ENCODE measurements at regions not wholly inside any gene's neighbourhood (a gene's known extent, or its start where the extent isn't known, plus 50 kb on each side); places are given as distances from the start of the nearest gene placed in this dataset.

DNA sequence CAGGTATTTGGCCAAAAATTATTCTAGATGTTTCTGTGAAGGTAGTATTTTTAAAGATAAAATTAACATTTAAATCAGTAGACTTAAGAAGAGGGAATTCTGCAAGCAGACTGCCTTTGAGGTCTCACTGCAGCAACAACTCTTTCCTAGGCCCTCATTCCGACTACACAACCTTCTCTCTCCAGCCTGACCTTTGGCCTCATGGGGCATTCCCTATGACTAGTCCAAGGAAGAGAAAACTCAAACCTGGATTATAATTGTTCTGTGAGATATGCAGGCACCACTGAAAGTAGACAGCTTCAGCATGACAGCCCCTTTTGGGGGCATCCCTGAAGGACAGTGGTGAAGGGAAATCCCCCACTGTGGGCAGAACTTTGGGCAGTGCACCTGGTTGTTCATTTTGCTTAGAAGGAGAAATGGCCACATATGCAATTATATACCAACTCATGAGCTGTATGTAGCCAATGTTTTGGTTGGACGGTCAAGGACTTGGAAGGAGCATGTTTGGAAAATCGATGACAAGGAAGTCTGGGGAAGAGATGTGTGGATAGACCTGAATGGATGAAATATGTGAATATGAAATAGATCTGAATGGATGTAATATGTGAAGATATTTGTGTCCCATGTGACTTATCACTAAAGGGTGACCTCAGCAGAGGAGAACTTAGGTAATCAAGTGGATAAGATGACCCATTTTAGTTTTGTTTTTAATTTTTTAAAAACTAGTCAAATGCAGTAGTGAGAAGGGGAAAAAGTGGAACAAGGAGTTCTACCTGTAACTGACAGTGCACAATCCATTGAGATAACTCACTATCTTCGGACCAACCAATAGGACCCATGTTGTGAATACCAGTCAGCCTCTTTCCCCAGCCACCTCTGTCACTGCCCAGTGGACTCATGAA lies 233.3 kb upstream of the FOXN3 start:
- Histone ChIP-seq H3K27ac (ENCODE audit: low read depth, low read length) (no peak overlapping the region), H3K27me3 (ENCODE audit: control insufficient read depth in 3 of 3, insufficient read depth in 3 of 3, low read length in 3 of 3) (no peaks in the 10 kb centered on the region), H3K9ac (ENCODE audit: low read depth in 1 of 3, low read length in 3 of 3) (no peak overlapping the region), H3K4me1 (ENCODE audit: control insufficient read depth in 3 of 3, insufficient read depth in 3 of 3, low read length in 3 of 3) (no peaks in the 10 kb centered on the region), H3K9me3 (ENCODE audit: control insufficient read depth in 3 of 3, low read length in 3 of 3) (no peaks in the 10 kb centered on the region), H3K36me3 (ENCODE audit: control insufficient read depth in 3 of 3, insufficient read depth in 3 of 3, low read length in 3 of 3) (no peaks in the 10 kb centered on the region), H3K4me3 (ENCODE audit: low read length in 3 of 3) (no peak overlapping the region)

DNA sequence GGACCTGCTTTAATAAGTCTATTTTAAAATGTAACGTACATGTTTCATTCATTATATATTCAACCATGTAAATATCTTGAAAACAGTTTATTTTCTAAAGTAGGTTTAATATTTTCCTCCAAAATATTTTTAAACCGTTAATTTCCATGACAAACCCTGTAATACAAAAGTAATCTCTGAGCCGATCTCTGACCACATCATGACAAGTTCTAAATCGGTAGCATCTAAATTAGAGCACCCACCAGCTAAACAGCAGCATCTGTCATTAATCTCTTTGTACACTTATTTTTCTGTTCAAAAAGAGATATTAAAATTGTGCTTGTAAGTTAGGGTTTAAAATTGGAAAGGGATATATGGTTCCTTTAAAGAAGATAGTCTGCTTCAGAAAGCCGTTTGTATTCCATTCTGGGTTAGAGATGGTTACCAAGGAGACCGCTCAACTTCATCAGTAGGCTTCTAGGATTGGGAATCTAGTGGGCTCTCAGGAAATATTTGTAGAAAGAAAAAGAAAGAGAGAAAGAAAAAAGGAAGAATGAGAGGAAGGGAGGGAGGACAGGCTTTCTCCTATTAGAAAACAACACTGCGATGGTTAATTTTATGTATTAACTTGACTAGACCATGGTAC lies 232.5 kb upstream of the FOXN3 start:
- H3K4me1 ChIP-seq (ENCODE audit: control insufficient read depth in 3 of 3, insufficient read depth in 3 of 3, low read length in 3 of 3): no peaks in the 10 kb centered on the region
- no peak overlapping the region for H3K4me3 ChIP-seq (ENCODE audit: low read length in 3 of 3)
- H3K27me3 ChIP-seq (ENCODE audit: control insufficient read depth in 3 of 3, insufficient read depth in 3 of 3, low read length in 3 of 3): no peaks in the 10 kb centered on the region
- H3K9ac ChIP-seq (ENCODE audit: low read depth in 1 of 3, low read length in 3 of 3): no peak overlapping the region
- H3K9me3 ChIP-seq (ENCODE audit: control insufficient read depth in 3 of 3, low read length in 3 of 3): no peaks in the 10 kb centered on the region
- H3K27ac ChIP-seq (ENCODE audit: low read depth, low read length): no peak overlapping the region
- no peaks in the 10 kb centered on the region for H3K36me3 ChIP-seq (ENCODE audit: control insufficient read depth in 3 of 3, insufficient read depth in 3 of 3, low read length in 3 of 3)

DNA sequence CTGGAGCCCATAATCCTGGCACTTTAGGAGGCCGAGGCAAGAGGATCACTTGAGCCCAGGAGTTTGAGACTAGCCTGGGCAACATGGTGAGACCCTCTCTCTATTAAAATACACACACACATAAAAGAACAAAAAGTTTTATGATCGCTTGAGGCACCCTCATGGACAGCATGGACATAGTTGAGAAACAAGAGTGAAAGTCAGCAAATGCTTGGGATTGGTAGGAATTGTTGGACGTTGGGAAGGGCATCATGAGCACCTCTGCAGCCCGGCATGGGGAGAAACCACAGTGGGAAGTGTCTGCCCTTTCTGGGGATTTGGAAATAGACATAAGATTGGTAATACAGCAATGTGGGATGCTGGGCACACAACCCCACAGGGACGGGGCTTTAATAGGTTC lies 231.9 kb upstream of the FOXN3 start:
- H3K9ac ChIP-seq (ENCODE audit: low read depth in 1 of 3, low read length in 3 of 3): no peak overlapping the region
- no peak overlapping the region for H3K27ac ChIP-seq (ENCODE audit: low read depth, low read length)

DNA sequence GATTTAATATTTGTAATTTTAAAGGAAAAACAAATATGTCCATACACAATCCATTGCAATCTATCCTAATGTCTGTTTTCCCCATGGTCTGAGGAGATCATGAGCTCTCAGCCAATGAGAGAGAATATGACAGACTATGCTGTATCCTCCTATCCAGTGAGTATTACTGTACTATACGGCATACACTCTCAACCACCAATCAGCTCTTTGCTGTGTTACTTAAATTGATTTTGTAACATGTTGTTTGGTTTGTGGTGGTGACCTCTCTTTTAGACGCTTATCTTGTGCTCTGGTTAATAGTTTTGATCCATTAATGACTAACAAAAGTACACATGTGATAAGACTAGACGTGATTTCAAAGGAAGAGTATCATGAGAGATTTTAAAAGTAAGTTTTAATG lies 231.5 kb upstream of the FOXN3 start:
- no peaks in the 10 kb centered on the region for H3K4me1 ChIP-seq (ENCODE audit: control insufficient read depth in 3 of 3, insufficient read depth in 3 of 3, low read length in 3 of 3)

More for the DNA sequence above, 231.9 kb upstream of the FOXN3 start:
- Histone ChIP-seq H3K9me3 (ENCODE audit: control insufficient read depth in 3 of 3, low read length in 3 of 3) (no peaks in the 10 kb centered on the region), H3K4me3 (ENCODE audit: low read length in 3 of 3) (no peak overlapping the region), H3K36me3 (ENCODE audit: control insufficient read depth in 3 of 3, insufficient read depth in 3 of 3, low read length in 3 of 3) (no peaks in the 10 kb centered on the region), H3K4me1 (ENCODE audit: control insufficient read depth in 3 of 3, insufficient read depth in 3 of 3, low read length in 3 of 3) (no peaks in the 10 kb centered on the region), H3K27me3 (ENCODE audit: control insufficient read depth in 3 of 3, insufficient read depth in 3 of 3, low read length in 3 of 3) (no peaks in the 10 kb centered on the region)

DNA sequence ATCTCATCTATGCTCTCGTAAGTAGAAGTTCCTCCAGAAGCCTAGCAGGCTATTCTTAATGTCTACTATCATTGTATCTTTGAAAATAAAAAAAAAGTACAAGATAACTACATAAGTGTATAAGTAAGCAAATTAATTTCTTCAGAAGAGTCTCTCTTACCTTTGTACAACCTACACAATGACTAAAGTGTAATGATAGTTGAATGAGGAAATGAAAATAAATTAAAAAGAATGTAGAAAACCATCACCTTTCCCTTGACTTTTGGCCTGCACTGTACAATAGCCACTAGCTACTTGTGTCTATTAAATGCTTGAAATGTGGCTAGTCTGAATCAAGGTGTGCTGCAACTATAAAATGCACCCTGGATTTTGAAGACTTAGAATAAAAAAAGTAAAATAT lies 229.9 kb upstream of the FOXN3 start:
- H3K4me3 ChIP-seq (ENCODE audit: low read length in 3 of 3): no peak overlapping the region
- H3K27me3 ChIP-seq (ENCODE audit: control insufficient read depth in 3 of 3, insufficient read depth in 3 of 3, low read length in 3 of 3): no peaks in the 10 kb centered on the region
- no peaks in the 10 kb centered on the region for H3K9me3 ChIP-seq (ENCODE audit: control insufficient read depth in 3 of 3, low read length in 3 of 3)
- no peaks in the 10 kb centered on the region for H3K4me1 ChIP-seq (ENCODE audit: control insufficient read depth in 3 of 3, insufficient read depth in 3 of 3, low read length in 3 of 3)
- no peaks in the 10 kb centered on the region for H3K36me3 ChIP-seq (ENCODE audit: control insufficient read depth in 3 of 3, insufficient read depth in 3 of 3, low read length in 3 of 3)
- no peak overlapping the region for H3K9ac ChIP-seq (ENCODE audit: low read depth in 1 of 3, low read length in 3 of 3)
- H3K27ac ChIP-seq (ENCODE audit: low read depth, low read length): no peak overlapping the region

More for the DNA sequence above, 231.5 kb upstream of the FOXN3 start:
- Histone ChIP-seq H3K4me3 (ENCODE audit: low read length in 3 of 3) (no peak overlapping the region), H3K36me3 (ENCODE audit: control insufficient read depth in 3 of 3, insufficient read depth in 3 of 3, low read length in 3 of 3) (no peaks in the 10 kb centered on the region), H3K27ac (ENCODE audit: low read depth, low read length) (no peak overlapping the region), H3K9me3 (ENCODE audit: control insufficient read depth in 3 of 3, low read length in 3 of 3) (no peaks in the 10 kb centered on the region), H3K9ac (ENCODE audit: low read depth in 1 of 3, low read length in 3 of 3) (no peak overlapping the region), H3K27me3 (ENCODE audit: control insufficient read depth in 3 of 3, insufficient read depth in 3 of 3, low read length in 3 of 3) (no peaks in the 10 kb centered on the region)

DNA sequence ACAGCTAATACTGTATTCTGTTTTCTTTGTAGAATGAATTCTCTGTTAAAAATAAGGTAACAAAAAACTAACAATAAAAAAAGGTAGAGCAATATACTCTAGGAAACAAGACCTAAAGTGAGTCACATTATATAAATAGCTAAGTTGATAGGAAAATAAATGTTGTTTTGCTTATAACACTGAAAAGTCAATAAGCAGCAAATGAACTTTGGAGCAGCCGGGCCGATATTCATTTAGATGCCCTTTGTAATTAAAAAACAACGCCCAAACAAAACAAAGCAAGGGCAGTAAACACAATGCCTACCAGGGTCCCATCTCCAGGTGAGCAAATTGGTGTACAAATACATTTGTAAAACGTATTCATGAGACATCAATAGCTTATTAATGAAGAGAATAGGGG lies 227.6 kb upstream of the FOXN3 start:
- H3K27me3 ChIP-seq (ENCODE audit: control insufficient read depth in 3 of 3, insufficient read depth in 3 of 3, low read length in 3 of 3): no peaks in the 10 kb centered on the region
- H3K9ac ChIP-seq (ENCODE audit: low read depth in 1 of 3, low read length in 3 of 3): no peak overlapping the region
- no peak overlapping the region for H3K4me3 ChIP-seq (ENCODE audit: low read length in 3 of 3)
- H3K27ac ChIP-seq (ENCODE audit: low read depth, low read length): no peak overlapping the region
- no peaks in the 10 kb centered on the region for H3K4me1 ChIP-seq (ENCODE audit: control insufficient read depth in 3 of 3, insufficient read depth in 3 of 3, low read length in 3 of 3)
- H3K9me3 ChIP-seq (ENCODE audit: control insufficient read depth in 3 of 3, low read length in 3 of 3): no peaks in the 10 kb centered on the region
- no peaks in the 10 kb centered on the region for H3K36me3 ChIP-seq (ENCODE audit: control insufficient read depth in 3 of 3, insufficient read depth in 3 of 3, low read length in 3 of 3)

DNA sequence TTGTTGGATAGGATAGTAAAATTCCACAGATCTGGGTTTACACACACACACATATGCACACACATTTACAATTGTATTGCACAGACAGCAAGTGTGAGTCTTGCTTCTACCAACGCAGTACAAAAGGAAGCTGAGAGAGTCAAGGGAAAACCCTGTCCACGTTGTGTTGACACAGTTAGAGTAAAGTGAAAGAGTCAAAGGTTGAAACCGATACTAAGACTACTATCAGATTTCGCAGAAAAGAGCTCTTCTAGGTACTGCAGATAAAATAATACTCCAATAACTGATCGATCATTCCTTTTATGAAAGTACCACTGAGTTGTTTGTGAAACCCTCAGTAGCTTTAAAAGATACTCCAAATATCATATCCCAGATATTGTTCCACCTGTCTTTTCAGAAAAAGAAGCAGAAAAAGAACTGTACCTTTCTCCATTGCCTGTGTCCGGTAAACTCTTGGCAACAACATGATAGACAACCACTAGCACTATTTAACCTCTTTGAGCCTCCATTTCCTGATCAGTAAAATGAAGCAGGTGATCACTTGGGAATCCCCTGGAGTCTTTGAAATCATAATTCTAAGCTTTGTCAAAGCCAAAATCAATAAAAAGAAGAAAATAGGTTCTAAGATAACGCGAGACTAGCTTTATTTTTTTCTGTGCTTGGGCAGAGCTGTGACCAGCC lies 224.6 kb upstream of the FOXN3 start:
- Histone ChIP-seq H3K36me3 (ENCODE audit: control insufficient read depth in 3 of 3, insufficient read depth in 3 of 3, low read length in 3 of 3) (no peaks in the 10 kb centered on the region), H3K9me3 (ENCODE audit: control insufficient read depth in 3 of 3, low read length in 3 of 3) (no peaks in the 10 kb centered on the region), H3K9ac (ENCODE audit: low read depth in 1 of 3, low read length in 3 of 3) (no peak overlapping the region), H3K27ac (ENCODE audit: low read depth, low read length) (no peak overlapping the region), H3K4me3 (ENCODE audit: low read length in 3 of 3) (no peak overlapping the region), H3K27me3 (ENCODE audit: control insufficient read depth in 3 of 3, insufficient read depth in 3 of 3, low read length in 3 of 3) (no peaks in the 10 kb centered on the region), H3K4me1 (ENCODE audit: control insufficient read depth in 3 of 3, insufficient read depth in 3 of 3, low read length in 3 of 3) (no peaks in the 10 kb centered on the region)

DNA sequence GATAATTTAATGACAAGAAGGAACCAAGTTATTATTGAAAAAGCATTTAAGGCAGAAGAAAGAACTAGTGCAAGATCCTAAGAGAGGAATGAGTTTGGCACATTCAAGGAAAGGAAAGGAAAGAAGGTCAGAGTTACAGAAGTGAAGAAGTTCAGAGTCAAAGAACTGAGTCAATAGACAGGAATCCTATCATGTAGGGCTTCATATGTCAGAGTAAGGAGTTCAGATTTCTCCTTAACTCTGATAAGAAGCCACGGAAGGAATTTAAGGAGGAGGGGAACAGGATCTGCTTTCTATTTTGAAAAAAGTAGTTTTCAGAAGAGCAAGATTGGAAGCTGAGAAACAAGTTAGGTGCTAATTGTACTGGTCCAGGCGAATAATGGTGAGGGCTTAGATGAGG lies 223.1 kb upstream of the FOXN3 start:
- H3K36me3 ChIP-seq (ENCODE audit: control insufficient read depth in 3 of 3, insufficient read depth in 3 of 3, low read length in 3 of 3): no peaks in the 10 kb centered on the region
- no peaks in the 10 kb centered on the region for H3K9me3 ChIP-seq (ENCODE audit: control insufficient read depth in 3 of 3, low read length in 3 of 3)
- no peaks in the 10 kb centered on the region for H3K4me1 ChIP-seq (ENCODE audit: control insufficient read depth in 3 of 3, insufficient read depth in 3 of 3, low read length in 3 of 3)
- no peak overlapping the region for H3K27ac ChIP-seq (ENCODE audit: low read depth, low read length)
- H3K4me3 ChIP-seq (ENCODE audit: low read length in 3 of 3): no peak overlapping the region
- H3K27me3 ChIP-seq (ENCODE audit: control insufficient read depth in 3 of 3, insufficient read depth in 3 of 3, low read length in 3 of 3): no peaks in the 10 kb centered on the region
- no peak overlapping the region for H3K9ac ChIP-seq (ENCODE audit: low read depth in 1 of 3, low read length in 3 of 3)

DNA sequence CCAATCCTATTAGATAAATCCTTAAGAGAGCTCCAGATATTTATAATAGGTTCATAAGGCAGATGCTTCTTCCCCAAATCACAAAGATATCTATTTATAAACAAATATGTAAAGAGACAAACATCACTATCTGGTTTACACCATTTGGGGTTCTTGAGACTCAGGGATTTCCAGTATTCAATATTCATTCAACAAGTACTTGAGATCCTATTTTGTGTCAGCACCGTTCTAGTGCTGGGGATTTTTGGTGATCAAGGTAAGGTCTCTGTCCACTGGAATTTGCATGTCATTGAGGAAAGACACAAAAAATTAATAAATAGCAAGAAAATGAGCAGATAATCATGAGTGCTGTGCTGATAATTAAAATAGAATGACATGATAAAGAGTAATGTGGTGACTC lies 222.7 kb upstream of the FOXN3 start:
- Histone ChIP-seq H3K9me3 (ENCODE audit: control insufficient read depth in 3 of 3, low read length in 3 of 3) (no peaks in the 10 kb centered on the region), H3K36me3 (ENCODE audit: control insufficient read depth in 3 of 3, insufficient read depth in 3 of 3, low read length in 3 of 3) (no peaks in the 10 kb centered on the region), H3K4me1 (ENCODE audit: control insufficient read depth in 3 of 3, insufficient read depth in 3 of 3, low read length in 3 of 3) (no peaks in the 10 kb centered on the region), H3K4me3 (ENCODE audit: low read length in 3 of 3) (no peak overlapping the region), H3K9ac (ENCODE audit: low read depth in 1 of 3, low read length in 3 of 3) (no peak overlapping the region), H3K27me3 (ENCODE audit: control insufficient read depth in 3 of 3, insufficient read depth in 3 of 3, low read length in 3 of 3) (no peaks in the 10 kb centered on the region), H3K27ac (ENCODE audit: low read depth, low read length) (no peak overlapping the region)

DNA sequence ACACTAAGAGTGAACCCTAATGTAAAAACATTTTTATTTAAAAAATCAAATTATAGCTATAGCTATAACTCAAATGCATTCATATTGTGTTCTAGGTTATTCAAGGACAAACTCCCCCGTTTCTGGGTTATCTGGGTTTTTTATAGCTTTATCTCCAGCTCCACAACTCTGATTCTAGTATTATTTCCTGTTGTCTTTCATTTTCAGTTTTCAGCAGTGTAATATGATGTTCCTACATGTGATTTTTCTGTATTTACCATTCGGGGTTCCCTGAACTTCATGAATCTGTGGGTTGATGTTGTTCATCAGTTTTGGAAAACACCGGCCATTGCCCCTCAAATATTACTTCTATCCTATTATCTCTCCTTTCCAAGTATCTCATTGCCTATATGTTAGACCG lies 221.9 kb upstream of the FOXN3 start:
- no peaks in the 10 kb centered on the region for H3K9me3 ChIP-seq (ENCODE audit: control insufficient read depth in 3 of 3, low read length in 3 of 3)
- no peak overlapping the region for H3K27ac ChIP-seq (ENCODE audit: low read depth, low read length)
- no peak overlapping the region for H3K4me3 ChIP-seq (ENCODE audit: low read length in 3 of 3)
- H3K4me1 ChIP-seq (ENCODE audit: control insufficient read depth in 3 of 3, insufficient read depth in 3 of 3, low read length in 3 of 3): no peaks in the 10 kb centered on the region
- H3K27me3 ChIP-seq (ENCODE audit: control insufficient read depth in 3 of 3, insufficient read depth in 3 of 3, low read length in 3 of 3): no peaks in the 10 kb centered on the region
- no peak overlapping the region for H3K9ac ChIP-seq (ENCODE audit: low read depth in 1 of 3, low read length in 3 of 3)
- no peaks in the 10 kb centered on the region for H3K36me3 ChIP-seq (ENCODE audit: control insufficient read depth in 3 of 3, insufficient read depth in 3 of 3, low read length in 3 of 3)
